ENCODE measurements at regions not wholly inside any gene's neighbourhood (a gene's known extent, or its start where the extent isn't known, plus 50 kb on each side); places are given as distances from the start of the nearest gene placed in this dataset.

DNA sequence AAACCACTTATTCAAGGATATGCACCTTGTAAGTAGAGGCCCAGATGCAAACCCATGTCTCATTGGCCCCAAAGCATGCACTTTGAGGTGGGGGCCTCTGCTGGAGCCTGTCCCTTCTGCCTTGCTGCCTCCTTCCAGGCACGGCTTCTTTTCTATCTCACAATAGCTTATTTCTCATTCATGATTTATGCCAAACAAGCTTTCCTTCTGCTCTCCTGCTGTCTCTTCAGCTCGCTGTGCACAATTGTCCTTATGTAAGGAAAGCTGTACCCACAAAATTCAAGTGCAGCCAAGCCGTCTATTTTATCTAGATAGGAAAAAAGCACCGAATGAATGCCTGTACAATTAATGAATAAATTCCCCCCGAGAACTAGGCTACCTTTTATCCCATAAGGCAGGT is 124.8 kb upstream of the PACRGL start:
- ATAC-seq (replicated peaks; ENCODE audit: extremely low read depth, poor library complexity, severe bottlenecking) (no peak), DNase-seq (ENCODE audit: low spot score in 2 of 2) (no peak)
- Mint-ChIP-seq H3K4me1 (no peaks in the 10 kb centered on the region), H3K27ac (ENCODE audit: low read depth) (no peak overlapping the region), H3K36me3 (ENCODE audit: insufficient read depth) (no peaks in the 10 kb centered on the region), H3K9me3 (peaks cover 5% of the 10 kb centered on the region), H3K27me3 (no peaks in the 10 kb centered on the region), H3K4me3 (no peak overlapping the region)

DNA sequence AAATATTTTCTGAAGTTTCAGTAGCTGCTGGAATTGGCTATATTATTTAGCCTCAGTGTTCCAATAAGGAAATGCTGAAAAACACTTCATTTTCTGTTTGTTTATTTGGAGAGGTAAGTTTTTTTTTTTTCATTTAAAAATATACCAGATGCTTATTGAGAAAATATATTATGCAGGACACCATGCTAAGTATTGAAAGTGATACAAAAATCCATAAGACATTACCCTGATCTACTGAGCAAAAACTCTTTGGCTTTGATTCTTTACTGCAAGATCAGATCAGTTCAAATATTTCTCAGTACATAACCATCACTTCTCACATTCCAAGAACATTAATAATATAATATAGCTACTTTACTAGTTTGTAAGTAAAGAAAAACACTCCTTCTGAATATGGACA is 123.4 kb upstream of the PACRGL start:
- H3K27me3 Mint-ChIP-seq, result no peaks in the 10 kb centered on the region
- no peak overlapping the region for H3K4me3 Mint-ChIP-seq
- H3K9me3 Mint-ChIP-seq, result no peaks in the 10 kb centered on the region
- no peak overlapping the region for H3K27ac Mint-ChIP-seq (ENCODE audit: low read depth)
- no peaks in the 10 kb centered on the region for H3K4me1 Mint-ChIP-seq
- DNase-seq (ENCODE audit: low spot score in 2 of 2), result no peak
- ATAC-seq (replicated peaks; ENCODE audit: extremely low read depth, poor library complexity, severe bottlenecking), result no peak
- no peaks in the 10 kb centered on the region for H3K36me3 Mint-ChIP-seq (ENCODE audit: insufficient read depth)

- Mint-ChIP-seq H3K27me3 (no peaks in the 10 kb centered on the region), H3K9me3 (no peaks in the 10 kb centered on the region), H3K27ac (ENCODE audit: low read depth) (no peak overlapping the region), H3K36me3 (ENCODE audit: insufficient read depth) (no peaks in the 10 kb centered on the region), H3K4me1 (no peaks in the 10 kb centered on the region), H3K4me3 (no peak overlapping the region)
- DNase-seq (ENCODE audit: low spot score in 2 of 2) (no peak), ATAC-seq (replicated peaks; ENCODE audit: extremely low read depth, poor library complexity, severe bottlenecking) (no peak)
Observed at GRCh38 chr4:20577702-20578101, 122.6 kb upstream of the PACRGL start.

DNA sequence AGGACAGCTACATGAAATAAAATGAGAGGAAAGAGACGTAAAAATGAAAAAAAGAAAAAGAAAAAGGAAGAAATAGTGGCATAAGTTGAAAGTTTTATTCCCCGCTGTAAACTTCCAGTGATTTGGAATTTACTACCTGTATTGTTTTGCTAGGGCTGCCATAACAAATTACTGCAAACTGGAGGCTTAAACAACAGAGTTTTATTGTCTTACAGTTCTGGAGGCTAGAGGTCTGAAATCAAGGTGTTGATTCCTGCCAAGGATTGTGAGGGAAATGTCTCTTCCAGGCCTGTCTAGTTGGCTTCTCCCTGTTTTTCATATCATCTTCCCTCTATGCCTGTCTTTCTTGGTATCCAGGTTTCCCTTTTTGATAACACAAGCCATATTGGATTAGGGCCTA is 119.4 kb upstream of the PACRGL start:
- ATAC-seq (replicated peaks; ENCODE audit: extremely low read depth, poor library complexity, severe bottlenecking) (no peak), DNase-seq (ENCODE audit: low spot score in 2 of 2) (no peak)
- H3K4me1 Mint-ChIP-seq, result no peaks in the 10 kb centered on the region
- H3K9me3 Mint-ChIP-seq, result peaks cover 6% of the 10 kb centered on the region
- no peak overlapping the region for H3K4me3 Mint-ChIP-seq
- no peak overlapping the region for H3K27ac Mint-ChIP-seq (ENCODE audit: low read depth)
- H3K36me3 Mint-ChIP-seq (ENCODE audit: insufficient read depth), result no peaks in the 10 kb centered on the region
- no peaks in the 10 kb centered on the region for H3K27me3 Mint-ChIP-seq

DNA sequence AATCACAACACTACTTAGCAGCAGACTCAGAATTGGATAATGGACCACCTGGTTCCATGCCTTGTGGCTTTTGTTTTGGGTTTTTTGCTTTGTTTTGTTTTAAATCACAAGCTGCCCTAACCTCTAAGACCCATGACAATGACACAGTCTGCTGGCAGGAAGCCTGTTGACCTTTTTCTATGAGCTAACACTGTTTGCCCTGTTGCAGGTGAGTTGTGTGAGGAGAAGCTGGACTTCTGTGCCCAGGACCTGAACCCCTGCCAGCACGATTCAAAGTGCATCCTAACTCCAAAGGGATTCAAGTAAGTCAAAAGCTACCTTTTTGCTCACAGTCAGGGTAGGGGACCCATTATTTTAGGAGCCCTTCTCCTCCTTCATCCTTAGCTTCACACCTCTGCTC is 110.8 kb upstream of the PACRGL start:
- Mint-ChIP-seq H3K27ac (ENCODE audit: low read depth) (no peak overlapping the region), H3K36me3 (ENCODE audit: insufficient read depth) (no peaks in the 10 kb centered on the region), H3K9me3 (peaks cover 6% of the 10 kb centered on the region), H3K4me3 (no peak overlapping the region), H3K27me3 (no peaks in the 10 kb centered on the region), H3K4me1 (no peaks in the 10 kb centered on the region)
- ATAC-seq (replicated peaks; ENCODE audit: extremely low read depth, poor library complexity, severe bottlenecking) (no peak), DNase-seq (ENCODE audit: low spot score in 2 of 2) (no peak)

GRCh38 chr4:20590849-20591248 is 109.4 kb upstream of the PACRGL start:
- H3K27ac Mint-ChIP-seq (ENCODE audit: low read depth), result no peak overlapping the region
- no peaks in the 10 kb centered on the region for H3K4me1 Mint-ChIP-seq
- no peaks in the 10 kb centered on the region for H3K27me3 Mint-ChIP-seq
- no peak for DNase-seq (ENCODE audit: low spot score in 2 of 2)
- no peaks in the 10 kb centered on the region for H3K36me3 Mint-ChIP-seq (ENCODE audit: insufficient read depth)
- peaks cover 6% of the 10 kb centered on the region for H3K9me3 Mint-ChIP-seq
- no peak overlapping the region for H3K4me3 Mint-ChIP-seq
- no peak for ATAC-seq (replicated peaks; ENCODE audit: extremely low read depth, poor library complexity, severe bottlenecking)

DNA sequence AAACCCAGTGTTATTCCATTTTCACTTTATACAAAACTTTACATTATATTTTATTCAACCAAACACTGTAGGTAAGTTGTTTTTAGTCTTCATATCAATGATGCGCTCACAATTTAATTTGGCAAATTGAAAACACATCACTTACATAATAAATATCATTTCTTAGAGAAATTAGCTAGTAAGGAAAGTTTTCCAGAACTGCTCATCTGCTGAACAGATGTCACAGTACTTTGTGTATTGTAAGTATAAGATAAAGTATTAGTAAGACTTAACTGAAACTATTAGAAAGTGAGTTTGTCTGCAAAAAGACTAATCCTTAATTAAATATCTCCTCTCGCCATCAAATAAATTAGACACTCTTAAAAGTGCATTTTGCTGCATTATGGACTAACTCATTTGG is 108.7 kb upstream of the PACRGL start:
- DNase-seq (ENCODE audit: low spot score in 2 of 2) (no peak), ATAC-seq (replicated peaks; ENCODE audit: extremely low read depth, poor library complexity, severe bottlenecking) (no peak)

DNA sequence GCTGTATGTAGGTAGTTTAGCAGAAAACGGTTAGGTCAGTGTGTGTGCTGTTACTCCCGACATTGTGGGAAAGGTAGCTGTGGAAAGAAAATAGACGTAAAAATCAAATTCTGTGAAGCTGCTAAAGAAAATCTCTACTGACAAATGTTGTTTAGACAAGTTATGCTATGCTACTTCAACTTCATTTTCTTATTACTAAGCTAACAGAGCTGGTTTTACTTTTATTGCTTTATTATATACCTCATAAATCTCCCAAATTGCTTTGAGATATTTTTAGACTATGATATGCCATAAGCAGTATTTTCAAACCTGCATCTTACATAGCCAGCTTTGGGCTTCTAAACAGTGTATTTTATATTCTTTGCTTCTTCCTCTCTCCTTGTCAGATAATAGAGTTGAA is 108.2 kb upstream of the PACRGL start:
- Mint-ChIP-seq H3K27ac (ENCODE audit: low read depth) (no peak overlapping the region), H3K4me3 (no peak overlapping the region), H3K9me3 (no peaks in the 10 kb centered on the region), H3K27me3 (no peaks in the 10 kb centered on the region), H3K36me3 (ENCODE audit: insufficient read depth) (no peaks in the 10 kb centered on the region), H3K4me1 (no peaks in the 10 kb centered on the region)
- DNase-seq (ENCODE audit: low spot score in 2 of 2), result no peak
- ATAC-seq (replicated peaks; ENCODE audit: extremely low read depth, poor library complexity, severe bottlenecking), result no peak

More for the DNA sequence above, 108.7 kb upstream of the PACRGL start:
- no peak overlapping the region for H3K4me3 Mint-ChIP-seq
- H3K36me3 Mint-ChIP-seq (ENCODE audit: insufficient read depth), result no peaks in the 10 kb centered on the region
- H3K27me3 Mint-ChIP-seq, result no peaks in the 10 kb centered on the region
- no peak overlapping the region for H3K27ac Mint-ChIP-seq (ENCODE audit: low read depth)
- no peaks in the 10 kb centered on the region for H3K4me1 Mint-ChIP-seq
- H3K9me3 Mint-ChIP-seq, result peaks cover 2% of the 10 kb centered on the region

DNA sequence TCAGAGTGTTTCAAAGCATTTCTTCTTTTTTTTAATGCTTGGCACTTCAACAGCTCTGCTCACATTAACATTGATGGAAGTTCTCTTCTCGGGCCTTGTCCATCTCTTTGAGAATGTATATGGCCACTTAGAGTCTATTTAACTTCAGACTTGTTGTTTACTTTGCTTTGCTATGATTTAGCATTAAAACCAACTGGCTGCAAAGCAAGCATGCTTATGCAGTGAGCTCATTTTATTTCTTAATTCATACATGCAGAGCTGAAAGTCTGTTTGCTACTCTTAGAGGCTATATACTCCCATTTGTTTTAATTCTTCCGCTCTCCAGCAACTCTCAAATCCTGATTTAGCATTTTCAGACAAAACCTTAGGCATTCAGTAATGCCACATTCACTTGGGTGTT is 107.6 kb upstream of the PACRGL start:
- H3K36me3 Mint-ChIP-seq (ENCODE audit: insufficient read depth), result no peaks in the 10 kb centered on the region
- no peak overlapping the region for H3K4me3 Mint-ChIP-seq
- H3K27ac Mint-ChIP-seq (ENCODE audit: low read depth), result no peak overlapping the region
- no peaks in the 10 kb centered on the region for H3K4me1 Mint-ChIP-seq
- H3K27me3 Mint-ChIP-seq, result no peaks in the 10 kb centered on the region
- DNase-seq (ENCODE audit: low spot score in 2 of 2) (no peak), ATAC-seq (replicated peaks; ENCODE audit: extremely low read depth, poor library complexity, severe bottlenecking) (no peak)
- H3K9me3 Mint-ChIP-seq, result no peaks in the 10 kb centered on the region

DNA sequence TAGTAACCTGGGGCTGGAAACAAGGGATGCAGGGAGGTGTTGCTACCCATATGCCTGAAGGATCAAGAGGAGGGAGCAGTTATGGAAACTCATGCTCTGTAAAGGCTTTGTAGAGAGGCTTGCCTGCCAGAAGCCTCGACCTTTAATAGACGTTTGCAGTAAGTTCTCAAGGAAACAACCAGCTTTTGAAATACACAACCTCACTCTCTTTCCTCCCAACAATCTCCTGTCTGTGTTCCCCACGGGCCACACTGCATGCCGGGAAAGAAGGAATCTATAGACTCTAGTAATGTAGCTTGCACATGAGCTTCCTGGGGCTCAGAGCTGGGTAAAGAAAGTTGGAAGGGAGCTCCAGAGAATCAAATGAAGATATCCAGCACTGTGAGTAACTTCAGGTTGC is 101.6 kb upstream of the PACRGL start:
- DNase-seq (ENCODE audit: low spot score in 2 of 2) (no peak), ATAC-seq (replicated peaks; ENCODE audit: extremely low read depth, poor library complexity, severe bottlenecking) (no peak)
- Mint-ChIP-seq H3K27me3 (no peaks in the 10 kb centered on the region), H3K36me3 (ENCODE audit: insufficient read depth) (no peaks in the 10 kb centered on the region), H3K4me1 (no peaks in the 10 kb centered on the region), H3K9me3 (no peaks in the 10 kb centered on the region), H3K27ac (ENCODE audit: low read depth) (no peak overlapping the region), H3K4me3 (no peak overlapping the region)

DNA sequence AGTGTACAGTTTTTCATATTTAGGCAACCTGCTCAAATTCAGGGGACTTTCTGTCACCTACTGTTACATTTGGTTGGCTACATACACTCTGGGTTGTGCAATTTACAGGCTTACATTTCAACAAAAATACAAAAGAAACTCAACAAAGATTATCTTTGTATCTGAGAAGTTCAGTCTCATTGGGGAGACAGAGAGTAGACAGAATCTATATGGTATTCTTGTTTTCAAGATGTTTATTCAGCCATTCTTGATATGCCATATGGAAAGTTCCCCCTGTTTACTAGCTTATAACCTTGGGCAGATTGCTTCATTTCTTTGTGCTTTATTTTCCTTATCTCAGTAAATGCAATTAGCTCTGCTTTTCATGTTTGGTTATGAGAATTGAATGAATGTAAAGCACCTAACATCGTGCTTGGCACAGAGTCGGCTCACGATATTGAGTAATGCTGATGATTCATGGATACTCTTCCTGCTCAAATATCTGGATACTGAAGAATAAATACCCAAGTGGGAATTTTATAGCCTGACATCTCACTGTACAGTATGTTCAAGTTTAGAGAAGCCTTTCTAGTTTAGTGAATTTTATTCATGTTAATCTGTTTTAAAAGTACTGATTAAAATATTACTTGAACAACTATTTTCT is 96.5 kb upstream of the PACRGL start:
- DNase-seq (ENCODE audit: low spot score in 2 of 2) (no peak), ATAC-seq (replicated peaks; ENCODE audit: extremely low read depth, poor library complexity, severe bottlenecking) (no peak)
- no peak overlapping the region for H3K27ac Mint-ChIP-seq (ENCODE audit: low read depth)
- H3K4me1 Mint-ChIP-seq, result no peaks in the 10 kb centered on the region
- H3K4me3 Mint-ChIP-seq, result no peak overlapping the region
- no peaks in the 10 kb centered on the region for H3K9me3 Mint-ChIP-seq
- H3K36me3 Mint-ChIP-seq (ENCODE audit: insufficient read depth), result no peaks in the 10 kb centered on the region
- H3K27me3 Mint-ChIP-seq, result no peaks in the 10 kb centered on the region

- Mint-ChIP-seq H3K36me3 (ENCODE audit: insufficient read depth) (no peaks in the 10 kb centered on the region), H3K4me1 (no peaks in the 10 kb centered on the region), H3K27ac (ENCODE audit: low read depth) (no peak overlapping the region), H3K4me3 (no peak overlapping the region), H3K9me3 (no peaks in the 10 kb centered on the region), H3K27me3 (no peaks in the 10 kb centered on the region)
- DNase-seq (ENCODE audit: low spot score in 2 of 2) (no peak), ATAC-seq (replicated peaks; ENCODE audit: extremely low read depth, poor library complexity, severe bottlenecking) (no peak)
Observed at GRCh38 chr4:20612313-20612712, 87.9 kb upstream of the PACRGL start.

DNA sequence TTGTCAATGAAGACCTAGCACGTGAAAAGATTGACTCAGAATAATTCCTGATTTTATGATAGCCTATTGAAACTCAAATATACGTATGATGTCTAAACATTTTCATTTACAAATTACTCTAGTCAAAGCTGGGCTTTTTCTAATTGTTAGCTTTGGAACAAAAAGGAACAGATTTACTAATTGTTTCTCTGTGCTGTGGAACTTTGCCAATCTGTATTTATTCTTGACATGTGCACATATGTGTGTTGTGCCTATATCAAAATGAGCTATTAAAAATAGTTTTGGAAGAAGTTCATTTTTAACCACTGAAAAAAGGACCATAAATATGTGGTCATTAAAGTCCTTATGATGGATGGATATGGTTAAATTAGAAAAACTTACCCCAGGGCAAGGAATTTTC is 85.4 kb upstream of the PACRGL start:
- no peaks in the 10 kb centered on the region for H3K36me3 Mint-ChIP-seq (ENCODE audit: insufficient read depth)
- ATAC-seq (replicated peaks; ENCODE audit: extremely low read depth, poor library complexity, severe bottlenecking) (no peak), DNase-seq (ENCODE audit: low spot score in 2 of 2) (no peak)
- no peaks in the 10 kb centered on the region for H3K9me3 Mint-ChIP-seq
- H3K27me3 Mint-ChIP-seq, result no peaks in the 10 kb centered on the region
- no peak overlapping the region for H3K4me3 Mint-ChIP-seq
- no peaks in the 10 kb centered on the region for H3K4me1 Mint-ChIP-seq
- H3K27ac Mint-ChIP-seq (ENCODE audit: low read depth), result no peak overlapping the region
